ENCODE measurements at regions not wholly inside any gene's neighbourhood (a gene's known extent, or its start where the extent isn't known, plus 50 kb on each side); places are given as distances from the start of the nearest gene placed in this dataset.

DNA sequence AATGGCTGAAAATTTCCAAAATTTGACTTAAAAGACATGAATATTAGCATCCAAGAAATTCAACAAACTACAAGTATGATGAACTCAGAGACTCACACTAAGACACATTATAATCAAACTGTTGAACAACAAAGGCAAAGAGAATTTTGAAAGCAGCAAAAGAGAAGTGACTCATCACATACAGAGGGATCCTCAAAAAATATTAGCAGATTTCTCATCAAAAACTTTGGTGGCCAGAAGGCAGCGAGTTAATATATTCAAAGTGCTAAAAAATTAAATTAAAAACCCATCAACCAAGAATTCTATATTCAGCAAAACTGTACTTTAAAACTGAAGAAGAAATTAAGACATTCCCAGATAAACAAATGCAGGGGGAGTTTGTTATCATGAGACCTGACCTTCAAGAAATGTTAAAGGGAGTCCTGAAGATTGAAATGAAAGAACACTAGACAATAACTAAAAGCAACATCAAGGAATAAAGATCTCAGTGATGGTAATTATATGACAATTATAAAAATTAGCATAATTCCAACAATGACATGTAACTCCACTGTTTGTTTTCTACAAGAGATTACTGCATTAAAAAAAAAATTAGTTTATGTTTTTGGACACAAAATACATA, 150.0 kb downstream of the RNASET2 start:
- TF ChIP-seq POLR2AphosphoS5 (IDR thresholded peaks at IDR 0.05; ENCODE audit: low read depth, low read length) (no peak), FOXP2 (optimal IDR thresholded peaks at IDR 0.05; ENCODE audit: borderline replicate concordance, extremely low read depth, extremely low read length, insufficient read depth) (no peak), TAF1 (IDR thresholded peaks at IDR 0.05; ENCODE audit: borderline replicate concordance, insufficient read depth, low read length) (no peak)
- TF ChIP-seq, protein P1, sequence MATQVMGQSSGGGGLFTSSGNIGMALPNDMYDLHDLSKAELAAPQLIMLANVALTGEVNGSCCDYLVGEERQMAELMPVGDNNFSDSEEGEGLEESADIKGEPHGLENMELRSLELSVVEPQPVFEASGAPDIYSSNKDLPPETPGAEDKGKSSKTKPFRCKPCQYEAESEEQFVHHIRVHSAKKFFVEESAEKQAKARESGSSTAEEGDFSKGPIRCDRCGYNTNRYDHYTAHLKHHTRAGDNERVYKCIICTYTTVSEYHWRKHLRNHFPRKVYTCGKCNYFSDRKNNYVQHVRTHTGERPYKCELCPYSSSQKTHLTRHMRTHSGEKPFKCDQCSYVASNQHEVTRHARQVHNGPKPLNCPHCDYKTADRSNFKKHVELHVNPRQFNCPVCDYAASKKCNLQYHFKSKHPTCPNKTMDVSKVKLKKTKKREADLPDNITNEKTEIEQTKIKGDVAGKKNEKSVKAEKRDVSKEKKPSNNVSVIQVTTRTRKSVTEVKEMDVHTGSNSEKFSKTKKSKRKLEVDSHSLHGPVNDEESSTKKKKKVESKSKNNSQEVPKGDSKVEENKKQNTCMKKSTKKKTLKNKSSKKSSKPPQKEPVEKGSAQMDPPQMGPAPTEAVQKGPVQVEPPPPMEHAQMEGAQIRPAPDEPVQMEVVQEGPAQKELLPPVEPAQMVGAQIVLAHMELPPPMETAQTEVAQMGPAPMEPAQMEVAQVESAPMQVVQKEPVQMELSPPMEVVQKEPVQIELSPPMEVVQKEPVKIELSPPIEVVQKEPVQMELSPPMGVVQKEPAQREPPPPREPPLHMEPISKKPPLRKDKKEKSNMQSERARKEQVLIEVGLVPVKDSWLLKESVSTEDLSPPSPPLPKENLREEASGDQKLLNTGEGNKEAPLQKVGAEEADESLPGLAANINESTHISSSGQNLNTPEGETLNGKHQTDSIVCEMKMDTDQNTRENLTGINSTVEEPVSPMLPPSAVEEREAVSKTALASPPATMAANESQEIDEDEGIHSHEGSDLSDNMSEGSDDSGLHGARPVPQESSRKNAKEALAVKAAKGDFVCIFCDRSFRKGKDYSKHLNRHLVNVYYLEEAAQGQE (IDR thresholded peaks at IDR 0.05; ENCODE audit: insufficient read depth in 1 of 2, low read depth in 2 of 2, low read length in 2 of 2), result no peak

All from PFSK-1 (cell line).